NT2/D1 (cell line): ENCODE measurements at regions not wholly inside any gene's neighbourhood (a gene's known extent, or its start where the extent isn't known, plus 50 kb on each side); places are given as distances from the start of the nearest gene placed in this dataset.

Experiments used
- DNase-seq: peaks from one replicate; pipeline ENCODE4 v3.0.0-alpha.2; 2011; ENCODE audit warnings: low read depth, low spot score
- H3K27me3 ChIP-seq: 2 replicates; pipeline ENCODE4 v1.6.0; 2011; ENCODE audit warnings: mild to moderate bottlenecking; ENCODE audit not compliant: insufficient read length, insufficient read depth
- H3K36me3 ChIP-seq: 2 replicates; pipeline ENCODE4 v1.6.1; 2011; ENCODE audit warnings: mild to moderate bottlenecking, low read length, mixed read lengths; ENCODE audit not compliant: insufficient read depth, insufficient read length
- H3K4me1 ChIP-seq: 2 replicates; pipeline ENCODE4 v1.5.1; 2011; ENCODE audit not compliant: insufficient read depth, insufficient read length
- H3K4me3 ChIP-seq: 2 replicates; pipeline ENCODE4 v1.5.1; 2011; ENCODE audit warnings: low read depth; ENCODE audit not compliant: insufficient read length
- H3K9ac ChIP-seq: 2 replicates; pipeline ENCODE4 v1.6.0; 2011; ENCODE audit warnings: low read depth; ENCODE audit not compliant: insufficient read length
- H3K9me3 ChIP-seq: 2 replicates; pipeline ENCODE4 v1.5.1; 2011; ENCODE audit warnings: mild to moderate bottlenecking, low read length; ENCODE audit not compliant: insufficient read depth
- SUZ12 ChIP-seq: IDR thresholded peaks from 2 replicates; pipeline ENCODE4 v1.6.1; 2011; ENCODE audit not compliant: insufficient read length, insufficient read depth; ENCODE audit errors: extremely low read depth
- YY1 ChIP-seq: IDR thresholded peaks from 2 replicates; pipeline ENCODE4 v1.6.1; 2011; ENCODE audit not compliant: insufficient read length, insufficient read depth
- ZNF274 ChIP-seq: IDR thresholded peaks from 2 replicates; pipeline ENCODE4 v1.6.1; 2011; ENCODE audit warnings: mild to moderate bottlenecking, low read depth, low read length

DNA sequence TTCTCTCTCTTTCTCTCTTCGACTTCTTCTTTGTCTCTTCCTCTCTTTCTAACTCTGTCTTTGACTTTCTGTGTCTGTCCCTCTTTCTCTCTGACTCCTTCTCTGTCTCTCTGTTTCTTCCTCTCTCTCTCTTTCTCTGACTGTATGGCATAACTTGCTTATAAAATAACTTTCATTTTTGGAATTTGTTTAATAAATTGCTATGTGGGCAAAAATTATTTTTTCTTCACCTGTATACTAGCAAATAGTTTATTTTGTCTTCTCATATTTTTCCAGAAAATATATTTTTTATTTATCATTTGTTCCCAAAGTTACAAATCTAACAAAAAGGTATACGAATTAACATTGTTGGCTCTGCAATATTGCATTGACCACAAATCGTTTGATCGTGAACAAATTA is 305.7 kb upstream of the FAM98A start:
- Histone ChIP-seq H3K9me3 (no peaks in the 10 kb centered on the region), H3K36me3 (no peaks in the 10 kb centered on the region), H3K4me3 (no peak overlapping the region), H3K4me1 (no peaks in the 10 kb centered on the region), H3K9ac (no peak overlapping the region), H3K27me3 (no peaks in the 10 kb centered on the region)
- TF ChIP-seq SUZ12, result no peak
- no peak for TF ChIP-seq ZNF274
- no peak for TF ChIP-seq YY1
- DNase-seq, result no peak

DNA sequence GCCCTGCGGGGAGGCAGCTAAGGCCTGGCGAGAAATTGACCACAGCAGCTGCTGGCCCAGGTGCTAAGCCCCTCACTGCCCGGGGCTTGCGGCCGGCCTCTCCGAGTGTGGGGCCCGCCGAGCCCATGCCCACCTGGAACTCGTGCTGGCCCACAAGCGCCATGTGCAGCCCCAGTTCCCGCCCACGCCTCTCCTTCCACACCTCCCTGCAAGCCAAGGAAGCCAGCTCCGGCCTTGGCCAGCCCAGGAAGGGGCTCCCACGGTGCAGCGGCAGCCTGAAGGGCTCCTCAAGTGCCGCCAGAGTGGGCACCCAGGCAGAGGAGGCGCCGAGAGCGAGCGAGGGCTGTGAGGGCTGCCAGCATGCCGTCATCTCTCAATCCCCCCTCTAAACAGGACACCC is 304.6 kb upstream of the FAM98A start:
- Histone ChIP-seq H3K4me3 (no peak overlapping the region), H3K9me3 (no peaks in the 10 kb centered on the region), H3K4me1 (no peaks in the 10 kb centered on the region), H3K36me3 (no peaks in the 10 kb centered on the region), H3K9ac (no peak overlapping the region), H3K27me3 (no peaks in the 10 kb centered on the region)
- TF ChIP-seq YY1 (no peak), ZNF274 (no peak), SUZ12 (no peak)
- no peak for DNase-seq

DNA sequence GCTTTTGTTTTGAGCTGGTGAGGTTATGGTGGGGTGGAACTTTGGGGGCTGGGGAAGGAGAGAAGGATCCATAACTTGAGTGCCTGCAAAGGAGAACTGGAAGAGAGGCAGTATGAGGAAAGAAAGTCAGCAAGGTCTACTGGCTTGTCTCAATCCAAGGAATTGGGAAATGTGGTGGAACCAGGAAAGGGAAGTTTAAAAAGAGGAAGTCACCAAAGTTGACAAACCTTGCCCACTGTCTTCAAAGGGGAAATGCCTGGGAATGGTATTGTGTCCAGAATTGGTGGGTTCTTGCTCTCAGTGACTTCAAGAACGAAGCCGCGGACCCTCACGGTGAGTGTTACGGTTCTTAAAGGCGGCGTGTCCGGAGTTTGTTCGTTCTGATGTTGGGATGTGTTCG is 304.1 kb upstream of the FAM98A start:
- no peak for DNase-seq
- H3K4me1 ChIP-seq, result no peaks in the 10 kb centered on the region
- H3K36me3 ChIP-seq, result no peaks in the 10 kb centered on the region
- H3K27me3 ChIP-seq, result no peaks in the 10 kb centered on the region
- no peak overlapping the region for H3K9ac ChIP-seq
- TF ChIP-seq ZNF274, result no peak
- no peak for TF ChIP-seq YY1
- TF ChIP-seq SUZ12, result no peak
- H3K9me3 ChIP-seq, result no peaks in the 10 kb centered on the region; the same call in 1 of the 2 replicates
- H3K4me3 ChIP-seq, result no peak overlapping the region

DNA sequence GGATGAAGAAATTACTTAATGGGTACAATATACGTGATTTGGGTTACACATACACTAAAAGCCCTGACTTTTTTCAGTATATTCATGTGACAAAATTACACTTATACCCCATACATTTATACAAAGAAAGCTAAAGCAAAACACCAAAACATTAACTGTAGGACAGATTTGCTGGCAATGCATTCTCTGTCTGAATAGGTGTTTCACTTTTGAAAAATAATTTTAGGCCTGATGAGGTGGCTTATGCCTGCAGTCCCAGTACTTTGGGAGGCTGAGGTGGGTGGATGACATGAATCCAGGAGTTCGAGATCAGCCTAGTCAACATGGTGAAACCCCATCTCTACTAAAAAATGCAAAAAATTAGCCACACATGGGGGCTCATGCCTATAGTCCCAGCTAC is 301.5 kb upstream of the FAM98A start:
- Histone ChIP-seq H3K4me3 (no peak overlapping the region), H3K9ac (no peak overlapping the region), H3K36me3 (no peaks in the 10 kb centered on the region), H3K27me3 (no peaks in the 10 kb centered on the region), H3K9me3 (no peaks in the 10 kb centered on the region; the same call in 1 of the 2 replicates), H3K4me1 (no peaks in the 10 kb centered on the region)
- DNase-seq, result no peak
- TF ChIP-seq ZNF274 (no peak), SUZ12 (no peak), YY1 (no peak)

GRCh38 chr2:33897741-33898140 is 298.6 kb upstream of the FAM98A start:
- TF ChIP-seq YY1, result no peak
- no peak for TF ChIP-seq SUZ12
- no peak for TF ChIP-seq ZNF274
- Histone ChIP-seq H3K9ac (no peak overlapping the region), H3K4me3 (no peak overlapping the region), H3K27me3 (no peaks in the 10 kb centered on the region), H3K36me3 (no peaks in the 10 kb centered on the region), H3K9me3 (no peaks in the 10 kb centered on the region; the same call in 1 of the 2 replicates), H3K4me1 (no peaks in the 10 kb centered on the region)
- DNase-seq, result no peak

DNA sequence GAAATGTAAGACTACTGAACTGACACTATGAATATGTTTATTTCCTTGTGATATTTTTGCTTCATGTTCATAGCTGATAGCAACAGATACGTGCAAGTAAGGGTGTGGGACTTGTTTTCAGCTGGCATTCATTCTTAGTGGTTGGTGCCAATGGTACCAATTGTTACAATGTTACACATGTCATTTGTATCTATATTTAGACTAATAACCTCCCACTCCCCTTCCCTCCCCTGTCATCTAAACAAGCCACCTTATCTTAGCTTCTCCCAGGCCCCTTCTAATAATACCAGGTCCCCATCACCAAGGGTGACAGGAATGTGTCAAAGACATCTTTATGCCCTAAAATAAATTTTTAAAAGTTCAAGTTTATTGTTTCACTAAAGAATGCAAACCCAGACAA is 294.7 kb upstream of the FAM98A start:
- TF ChIP-seq SUZ12 (no peak), YY1 (no peak), ZNF274 (no peak)
- Histone ChIP-seq H3K4me3 (no peak overlapping the region), H3K9ac (no peak overlapping the region), H3K27me3 (no peaks in the 10 kb centered on the region), H3K9me3 (no peaks in the 10 kb centered on the region; the same call in 1 of the 2 replicates), H3K36me3 (no peaks in the 10 kb centered on the region), H3K4me1 (no peaks in the 10 kb centered on the region)
- DNase-seq, result no peak

GRCh38 chr2:33891616-33892015 is 292.5 kb upstream of the FAM98A start:
- Histone ChIP-seq H3K36me3 (no peaks in the 10 kb centered on the region), H3K27me3 (no peaks in the 10 kb centered on the region), H3K4me3 (no peak overlapping the region), H3K9me3 (no peaks in the 10 kb centered on the region), H3K9ac (no peak overlapping the region), H3K4me1 (no peaks in the 10 kb centered on the region)
- no peak for DNase-seq
- TF ChIP-seq YY1 (no peak), ZNF274 (no peak), SUZ12 (no peak)
